A673 (cell line): ENCODE measurements at regions not wholly inside any gene's neighbourhood (a gene's known extent, or its start where the extent isn't known, plus 50 kb on each side); places are given as distances from the start of the nearest gene placed in this dataset.

Experiments used
- CTCF ChIP-seq: fragments of 300-800, 200-600 bp; sonication (generic); conservative IDR thresholded peaks from 2 replicates; pipeline ENCODE4 v1.5.1; 2017; ENCODE audit warnings: low read depth, mild to moderate bottlenecking, antibody characterized with exemption, low read length, moderate library complexity, mixed read lengths
- EZH2 ChIP-seq: fragments of 200-600 bp; sonication (generic); IDR thresholded peaks from 2 replicates; pipeline ENCODE4 v1.6.1; 2017; ENCODE audit warnings: borderline replicate concordance, low read depth, mild to moderate bottlenecking, mixed read lengths, antibody characterized with exemption, low read length; ENCODE audit not compliant: poor library complexity, severe bottlenecking

GRCh38 chr15:96578393-96578792 lies 247.9 kb downstream of the NR2F2 start:
- TF ChIP-seq CTCF (no peak), EZH2 (no peak)
